Parathyroid adenoma (tissue), 2 donors: ENCODE measurements at regions not wholly inside any gene's neighbourhood (a gene's known extent, or its start where the extent isn't known, plus 50 kb on each side); places are given as distances from the start of the nearest gene placed in this dataset.

Experiments used
- H2AFZ ChIP-seq: fragments of 300-600 bp; sonication (generic); one replicate; pipeline ENCODE4 v1.7.0; 2017; ENCODE audit warnings: antibody characterized with exemption, mild to moderate bottlenecking
- H3K27ac ChIP-seq: fragments of 300-600 bp; sonication (generic); one replicate; pipeline ENCODE4 v1.7.0; 2017
- H3K27me3 ChIP-seq: fragments of 300-600 bp; sonication (generic); one replicate; pipeline ENCODE4 v1.7.0; 2017; ENCODE audit warnings: low read length; ENCODE audit not compliant: control insufficient read depth, insufficient read depth
- H3K36me3 ChIP-seq: fragments of 300-600 bp; sonication (generic); one replicate; pipeline ENCODE4 v1.7.0; 2017; ENCODE audit warnings: low read length; ENCODE audit not compliant: control insufficient read depth, insufficient read depth
- H3K4me1 ChIP-seq: fragments of 300-600 bp; sonication (generic); one replicate; pipeline ENCODE4 v1.7.0; 2017; ENCODE audit warnings: control low read depth
- H3K4me2 ChIP-seq: fragments of 300-600 bp; sonication (generic); one replicate; pipeline ENCODE4 v1.7.0; 2017; ENCODE audit warnings: low read length
- H3K4me3 ChIP-seq: fragments of 300-600 bp; sonication (generic); one replicate; pipeline ENCODE4 v1.7.0; 2017; ENCODE audit warnings: low read depth, low read length
- H3K79me2 ChIP-seq: fragments of 300-600 bp; sonication (generic); one replicate; pipeline ENCODE4 v1.7.0; 2017; ENCODE audit warnings: control low read depth
- H3K9ac ChIP-seq: fragments of 300-600 bp; sonication (generic); one replicate; pipeline ENCODE4 v1.7.0; 2017; ENCODE audit warnings: mild to moderate bottlenecking
- H3K9me3 ChIP-seq: fragments of 300-600 bp; sonication (generic); one replicate; pipeline ENCODE4 v1.7.0; 2017; ENCODE audit warnings: low read length; ENCODE audit not compliant: control insufficient read depth
- CTCF ChIP-seq: fragments of 300-600 bp; sonication (generic); IDR thresholded peaks from one replicate; pipeline ENCODE4 v1.7.0; 2017; ENCODE audit warnings: antibody characterized with exemption, mild to moderate bottlenecking
- donor health status: primary hyperparathyroidism.

GRCh38 chr1:74853756-74854155 lies 120.8 kb downstream of the TYW3 start:
- Histone ChIP-seq H3K27ac (no peak overlapping the region), H3K27me3 (no peaks in the 10 kb centered on the region), H3K4me2 (no peak overlapping the region), H2AFZ (no peak overlapping the region), H3K79me2 (no peaks in the 10 kb centered on the region), H3K4me1 (no peaks in the 10 kb centered on the region), H3K4me3 (no peak overlapping the region), H3K9me3 (no peaks in the 10 kb centered on the region), H3K36me3 (no peaks in the 10 kb centered on the region), H3K9ac (no peak overlapping the region)
- TF ChIP-seq CTCF, result no peak

DNA sequence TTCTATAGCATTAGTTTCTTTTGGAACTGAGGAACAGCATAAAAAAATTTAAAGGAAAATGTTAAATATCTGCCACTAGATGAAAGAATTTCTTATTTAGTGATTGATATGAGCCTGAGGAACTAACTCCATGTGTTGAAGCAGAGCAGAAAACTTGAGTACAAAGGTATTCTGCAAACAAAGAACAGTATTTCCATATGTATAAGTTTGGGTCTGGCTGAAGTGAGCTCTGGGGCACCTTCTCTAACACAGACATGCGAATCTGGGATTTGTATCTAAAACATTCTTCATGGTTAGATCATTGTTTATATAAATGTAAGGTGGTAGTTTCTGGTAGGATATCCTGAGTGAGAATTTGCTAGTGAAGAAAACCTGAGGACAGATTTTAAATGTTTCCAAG lies 123.2 kb downstream of the TYW3 start:
- H2AFZ ChIP-seq, result no peak overlapping the region
- no peaks in the 10 kb centered on the region for H3K4me1 ChIP-seq
- H3K36me3 ChIP-seq, result no peaks in the 10 kb centered on the region
- no peak overlapping the region for H3K9ac ChIP-seq
- H3K9me3 ChIP-seq, result no peaks in the 10 kb centered on the region
- TF ChIP-seq CTCF, result no peak
- H3K4me2 ChIP-seq, result no peak overlapping the region
- H3K79me2 ChIP-seq, result no peaks in the 10 kb centered on the region
- no peak overlapping the region for H3K4me3 ChIP-seq
- H3K27ac ChIP-seq, result no peak overlapping the region
- H3K27me3 ChIP-seq, result no peaks in the 10 kb centered on the region

- Histone ChIP-seq H3K79me2 (no peaks in the 10 kb centered on the region), H3K9me3 (no peaks in the 10 kb centered on the region), H3K4me3 (no peak overlapping the region), H2AFZ (no peak overlapping the region), H3K4me1 (no peaks in the 10 kb centered on the region), H3K36me3 (no peaks in the 10 kb centered on the region), H3K27ac (no peak overlapping the region), H3K27me3 (no peaks in the 10 kb centered on the region), H3K9ac (no peak overlapping the region), H3K4me2 (no peak overlapping the region)
- TF ChIP-seq CTCF, result no peak
These were observed 124.7 kb downstream of the TYW3 start for GRCh38 chr1:74857676-74858075.

- H3K27ac ChIP-seq, result no peak overlapping the region
These were observed 125.2 kb downstream of the TYW3 start for GRCh38 chr1:74858136-74858535.

More at GRCh38 chr1:74858136-74858535, 125.2 kb downstream of the TYW3 start:
- H3K9me3 ChIP-seq, result no peaks in the 10 kb centered on the region
- H3K9ac ChIP-seq, result no peak overlapping the region
- no peaks in the 10 kb centered on the region for H3K36me3 ChIP-seq
- H3K4me1 ChIP-seq, result no peaks in the 10 kb centered on the region
- TF ChIP-seq CTCF, result no peak
- no peak overlapping the region for H2AFZ ChIP-seq
- H3K27me3 ChIP-seq, result no peaks in the 10 kb centered on the region
- H3K79me2 ChIP-seq, result no peaks in the 10 kb centered on the region
- no peak overlapping the region for H3K4me2 ChIP-seq
- no peak overlapping the region for H3K4me3 ChIP-seq
